C4-2B (cell line): ENCODE measurements at regions not wholly inside any gene's neighbourhood (a gene's known extent, or its start where the extent isn't known, plus 50 kb on each side); places are given as distances from the start of the nearest gene placed in this dataset.

ENCODE experiments used
- ZFX ChIP-seq: fragments of 450-650 bp; IDR thresholded peaks from 2 replicates; pipeline ENCODE4 v1.6.1; 2017
- TF ChIP-seq, protein P1 (sequence below): fragments of 450-650 bp; conservative IDR thresholded peaks from 2 replicates; pipeline ENCODE4 v1.5.1; 2017; ENCODE audit warnings: mild to moderate bottlenecking

DNA sequence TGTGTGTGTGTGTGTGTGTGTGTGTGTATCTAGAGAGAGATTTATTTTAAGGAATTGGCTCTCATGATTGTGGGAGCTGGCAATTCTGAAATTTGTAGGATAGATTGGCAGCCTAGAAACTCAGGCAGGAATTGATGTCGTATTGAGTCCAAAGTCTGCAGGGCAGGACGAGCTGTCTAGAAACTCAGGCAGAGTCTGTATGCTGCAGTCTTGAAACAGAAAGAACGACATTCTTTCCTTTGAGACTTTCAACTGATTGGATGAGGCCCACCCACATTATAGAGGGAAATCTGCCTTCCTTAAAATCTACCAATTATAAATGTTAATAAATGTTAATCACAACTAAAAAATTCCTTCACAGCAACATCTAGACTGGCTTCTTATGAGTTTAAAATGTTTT lies 436.6 kb upstream of the FANCL start:
- TF ChIP-seq, protein P1, sequence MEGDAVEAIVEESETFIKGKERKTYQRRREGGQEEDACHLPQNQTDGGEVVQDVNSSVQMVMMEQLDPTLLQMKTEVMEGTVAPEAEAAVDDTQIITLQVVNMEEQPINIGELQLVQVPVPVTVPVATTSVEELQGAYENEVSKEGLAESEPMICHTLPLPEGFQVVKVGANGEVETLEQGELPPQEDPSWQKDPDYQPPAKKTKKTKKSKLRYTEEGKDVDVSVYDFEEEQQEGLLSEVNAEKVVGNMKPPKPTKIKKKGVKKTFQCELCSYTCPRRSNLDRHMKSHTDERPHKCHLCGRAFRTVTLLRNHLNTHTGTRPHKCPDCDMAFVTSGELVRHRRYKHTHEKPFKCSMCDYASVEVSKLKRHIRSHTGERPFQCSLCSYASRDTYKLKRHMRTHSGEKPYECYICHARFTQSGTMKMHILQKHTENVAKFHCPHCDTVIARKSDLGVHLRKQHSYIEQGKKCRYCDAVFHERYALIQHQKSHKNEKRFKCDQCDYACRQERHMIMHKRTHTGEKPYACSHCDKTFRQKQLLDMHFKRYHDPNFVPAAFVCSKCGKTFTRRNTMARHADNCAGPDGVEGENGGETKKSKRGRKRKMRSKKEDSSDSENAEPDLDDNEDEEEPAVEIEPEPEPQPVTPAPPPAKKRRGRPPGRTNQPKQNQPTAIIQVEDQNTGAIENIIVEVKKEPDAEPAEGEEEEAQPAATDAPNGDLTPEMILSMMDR: no peak
- TF ChIP-seq ZFX: no peak
